ENCODE measurements at regions not wholly inside any gene's neighbourhood (a gene's known extent, or its start where the extent isn't known, plus 50 kb on each side); places are given as distances from the start of the nearest gene placed in this dataset.

DNA sequence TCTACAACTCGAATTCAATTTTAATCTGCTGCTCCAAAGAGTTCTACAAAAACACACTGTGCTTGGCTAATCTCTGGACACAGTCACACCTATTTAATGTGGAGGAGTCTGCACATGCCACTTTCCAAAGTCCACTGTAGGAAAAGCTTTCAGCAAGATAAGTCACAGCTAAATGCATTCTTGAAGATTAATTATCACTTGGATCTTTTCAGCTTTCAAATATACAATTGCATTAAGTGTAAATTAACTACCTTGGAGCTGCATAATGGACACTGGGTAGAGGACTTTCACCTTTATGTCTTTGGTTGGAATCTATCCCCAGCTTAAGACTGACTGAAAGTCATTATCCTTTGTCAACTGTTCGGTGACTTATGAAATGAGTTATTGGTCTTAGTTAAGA is 565.1 kb downstream of the PIK3C3 start:
- Histone ChIP-seq H2BK120ac (ENCODE audit: low read depth, low read length, poor library complexity, severe bottlenecking) (no peak overlapping the region), H3T11ph (ENCODE audit: low read length) (no peak overlapping the region), H3K9me3 (ENCODE audit: control insufficient read depth, low read depth, low read length) (no peaks in the 10 kb centered on the region), H3K79me1 (ENCODE audit: insufficient read depth, low read depth, low read length, poor library complexity, severe bottlenecking) (no peaks in the 10 kb centered on the region), H3K27me3 (ENCODE audit: insufficient read depth, low read length) (no peaks in the 10 kb centered on the region), H2BK12ac (ENCODE audit: insufficient read length, low read depth, low read length) (no peak overlapping the region), H3K18ac (ENCODE audit: insufficient read length, low read depth, low read length) (no peak overlapping the region), H3K4me1 (ENCODE audit: insufficient read depth, low read length) (no peaks in the 10 kb centered on the region), H2AK5ac (ENCODE audit: insufficient read length, low read length) (no peak overlapping the region), H3K9ac (ENCODE audit: extremely low read depth, insufficient read length, low read length) (no peak overlapping the region), H3K23me2 (ENCODE audit: insufficient read length, low read depth, low read length, poor library complexity, severe bottlenecking) (no peaks in the 10 kb centered on the region), H3K4me2 (ENCODE audit: insufficient read depth, insufficient read length, low read length) (no peak overlapping the region), H3K79me2 (ENCODE audit: insufficient read depth, low read length) (no peaks in the 10 kb centered on the region), H4K5ac (ENCODE audit: insufficient read length, low read depth, low read length) (no peak overlapping the region), H3K27ac (ENCODE audit: insufficient read length, low read depth, low read length) (no peak overlapping the region), H2AFZ (ENCODE audit: low read length) (no peak overlapping the region), H4K20me1 (ENCODE audit: control insufficient read depth, insufficient read depth, insufficient read length) (no peaks in the 10 kb centered on the region), H4K91ac (ENCODE audit: insufficient read length, low read depth, low read length) (no peak overlapping the region), H3K23ac (ENCODE audit: insufficient read length, low read depth, low read length) (no peak overlapping the region), H4K8ac (replicated peaks; ENCODE audit: insufficient read length, low read depth, low read length) (no peak overlapping the region), H3K14ac (ENCODE audit: insufficient read depth, low read length) (no peak overlapping the region), H2BK15ac (ENCODE audit: low read depth, low read length) (no peak overlapping the region), H3K4ac (ENCODE audit: low read depth, low read length) (no peak overlapping the region), H2BK20ac (ENCODE audit: low read depth, low read length, poor library complexity, severe bottlenecking) (no peak overlapping the region), H3K56ac (ENCODE audit: insufficient read length, low read depth, low read length) (no peak overlapping the region), H2BK5ac (ENCODE audit: insufficient read length, low read length) (no peak overlapping the region)
- Mint-ChIP-seq H3K4me1 (peaks cover 3% of the 10 kb centered on the region in 2 experiments; a peak in 3 of 4 replicates), H3K27me3 (ENCODE audit: low read depth) (no peaks in the 10 kb centered on the region), H3K9me3 (peaks cover 0 to 3% of the 10 kb centered on the region in 2 experiments; a peak in 1 of 5 replicates), H3K36me3 (ENCODE audit: insufficient read depth in 1 of 3, low read depth in 3 of 3) (peaks cover 0 to 11% (median 3%) of the 10 kb centered on the region in 3 experiments; a peak in 2 of 7 replicates), H3K27ac (no peak overlapping the region), H3K4me3 (no peak overlapping the region)
- WGBS (ENCODE audit: extremely low coverage, insufficient read length, low lambda C conversion rate): 100% methylated on average over 1 of the region's 2 CpGs
- DNase-seq: no peak
- TF ChIP-seq, protein P1, sequence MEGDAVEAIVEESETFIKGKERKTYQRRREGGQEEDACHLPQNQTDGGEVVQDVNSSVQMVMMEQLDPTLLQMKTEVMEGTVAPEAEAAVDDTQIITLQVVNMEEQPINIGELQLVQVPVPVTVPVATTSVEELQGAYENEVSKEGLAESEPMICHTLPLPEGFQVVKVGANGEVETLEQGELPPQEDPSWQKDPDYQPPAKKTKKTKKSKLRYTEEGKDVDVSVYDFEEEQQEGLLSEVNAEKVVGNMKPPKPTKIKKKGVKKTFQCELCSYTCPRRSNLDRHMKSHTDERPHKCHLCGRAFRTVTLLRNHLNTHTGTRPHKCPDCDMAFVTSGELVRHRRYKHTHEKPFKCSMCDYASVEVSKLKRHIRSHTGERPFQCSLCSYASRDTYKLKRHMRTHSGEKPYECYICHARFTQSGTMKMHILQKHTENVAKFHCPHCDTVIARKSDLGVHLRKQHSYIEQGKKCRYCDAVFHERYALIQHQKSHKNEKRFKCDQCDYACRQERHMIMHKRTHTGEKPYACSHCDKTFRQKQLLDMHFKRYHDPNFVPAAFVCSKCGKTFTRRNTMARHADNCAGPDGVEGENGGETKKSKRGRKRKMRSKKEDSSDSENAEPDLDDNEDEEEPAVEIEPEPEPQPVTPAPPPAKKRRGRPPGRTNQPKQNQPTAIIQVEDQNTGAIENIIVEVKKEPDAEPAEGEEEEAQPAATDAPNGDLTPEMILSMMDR (conservative IDR thresholded peaks at IDR 0.05): no peak
